H1 (cell line): ENCODE measurements at regions not wholly inside any gene's neighbourhood (a gene's known extent, or its start where the extent isn't known, plus 50 kb on each side); places are given as distances from the start of the nearest gene placed in this dataset.
"Not testable (repeated sequence)": the region's sequence is repeated elsewhere in the genome, so short reads cannot be mapped to it uniquely, and the experiment has no call there.

Source experiments
- ASH2L ChIP-seq: fragments of 200-600, 300-600 bp; sonication (generic); IDR thresholded peaks from one replicate; pipeline ENCODE4 v1.7.1; 2017; ENCODE audit warnings: low read length
- BRCA1 ChIP-seq: IDR thresholded peaks from 2 replicates; pipeline ENCODE4 v1.6.1; 2012; ENCODE audit warnings: low read depth, low read length, improper control_type of control experiment
- EP300 ChIP-seq, 2 experiments: IDR thresholded peaks; 1 replicate in 1 of 2; 2 replicates in 1 of 2; pipeline ENCODE4 v1.6.1; 2011 to 2012; ENCODE audit warnings: low read depth in 2 of 2, low read length in 2 of 2, mild to moderate bottlenecking in 2 of 2, borderline replicate concordance in 1 of 2, inconsistent platforms in 1 of 2, moderate library complexity in 1 of 2
- GABPA ChIP-seq: IDR thresholded peaks from 2 replicates; pipeline ENCODE4 v1.6.1; 2011; ENCODE audit warnings: mild to moderate bottlenecking, low read length, moderate library complexity, borderline replicate concordance; ENCODE audit not compliant: insufficient read depth
- GTF2F1 ChIP-seq: IDR thresholded peaks from 2 replicates; pipeline ENCODE4 v1.6.1; 2012; ENCODE audit warnings: low read depth, low read length, improper control_type of control experiment, borderline replicate concordance
- POLR2A ChIP-seq, 2 experiments: IDR thresholded peaks; 1 replicate in 1 of 2; 2 replicates in 1 of 2; pipeline ENCODE4 v1.6.1; 2011; ENCODE audit warnings: low read depth in 2 of 2, low read length in 2 of 2, mild to moderate bottlenecking in 2 of 2; ENCODE audit errors: control extremely low read depth in 1 of 2
- SP2 ChIP-seq: IDR thresholded peaks from 2 replicates; pipeline ENCODE4 v1.6.1; 2012; ENCODE audit warnings: mild to moderate bottlenecking, low read length, inconsistent platforms
- TCF12 ChIP-seq: IDR thresholded peaks from 2 replicates; pipeline ENCODE4 v1.6.1; 2011; ENCODE audit warnings: low read depth, mild to moderate bottlenecking, low read length
- TEAD4 ChIP-seq: IDR thresholded peaks from 2 replicates; pipeline ENCODE4 v1.6.1; 2012; ENCODE audit warnings: low read depth, low read length, inconsistent platforms, mixed read lengths
- TF ChIP-seq, protein P1 (sequence below), 3 experiments: IDR thresholded peaks; 1 replicate in 2 of 3; 2 replicates in 1 of 3; pipeline versions ENCODE4 v1.5.1 to v1.6.1; 2011; ENCODE audit warnings: low read length in 3 of 3, mild to moderate bottlenecking in 3 of 3, inconsistent platforms in 2 of 3, low read depth in 1 of 3, moderate library complexity in 1 of 3; ENCODE audit not compliant: insufficient read depth in 1 of 3; ENCODE audit errors: control extremely low read depth in 1 of 3

DNA sequence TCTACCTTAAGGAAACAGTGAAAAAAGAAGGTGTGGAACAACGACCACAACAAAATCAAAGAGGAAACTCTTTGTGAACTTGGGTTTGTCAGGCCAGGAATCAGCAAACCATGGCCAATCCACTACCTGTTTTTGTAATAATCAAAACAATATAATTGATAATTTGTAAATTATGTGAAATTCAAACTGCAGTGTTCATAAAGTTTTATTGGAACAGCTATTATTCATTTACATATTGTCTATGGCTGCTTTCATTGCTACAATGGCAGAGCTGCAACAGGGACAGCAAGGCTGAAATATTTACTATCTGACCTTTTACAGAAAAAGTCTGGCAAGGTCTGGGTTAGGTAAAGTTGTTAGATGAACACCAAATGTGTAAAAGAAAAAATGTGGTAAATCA lies 77.8 kb upstream of the PLEKHM1 start:
- TF ChIP-seq POLR2A (IDR thresholded peaks at IDR 0.05; ENCODE audit: control extremely low read depth in 1 of 2, low read depth in 2 of 2, low read length in 2 of 2); BRCA1; SP2; GTF2F1; TEAD4; ASH2L; EP300 (IDR thresholded peaks at IDR 0.05; ENCODE audit: borderline replicate concordance in 1 of 2, low read depth in 2 of 2, low read length in 2 of 2); GABPA; TCF12: not testable (repeated sequence)
- TF ChIP-seq, protein P1, sequence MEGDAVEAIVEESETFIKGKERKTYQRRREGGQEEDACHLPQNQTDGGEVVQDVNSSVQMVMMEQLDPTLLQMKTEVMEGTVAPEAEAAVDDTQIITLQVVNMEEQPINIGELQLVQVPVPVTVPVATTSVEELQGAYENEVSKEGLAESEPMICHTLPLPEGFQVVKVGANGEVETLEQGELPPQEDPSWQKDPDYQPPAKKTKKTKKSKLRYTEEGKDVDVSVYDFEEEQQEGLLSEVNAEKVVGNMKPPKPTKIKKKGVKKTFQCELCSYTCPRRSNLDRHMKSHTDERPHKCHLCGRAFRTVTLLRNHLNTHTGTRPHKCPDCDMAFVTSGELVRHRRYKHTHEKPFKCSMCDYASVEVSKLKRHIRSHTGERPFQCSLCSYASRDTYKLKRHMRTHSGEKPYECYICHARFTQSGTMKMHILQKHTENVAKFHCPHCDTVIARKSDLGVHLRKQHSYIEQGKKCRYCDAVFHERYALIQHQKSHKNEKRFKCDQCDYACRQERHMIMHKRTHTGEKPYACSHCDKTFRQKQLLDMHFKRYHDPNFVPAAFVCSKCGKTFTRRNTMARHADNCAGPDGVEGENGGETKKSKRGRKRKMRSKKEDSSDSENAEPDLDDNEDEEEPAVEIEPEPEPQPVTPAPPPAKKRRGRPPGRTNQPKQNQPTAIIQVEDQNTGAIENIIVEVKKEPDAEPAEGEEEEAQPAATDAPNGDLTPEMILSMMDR (IDR thresholded peaks at IDR 0.05; ENCODE audit: control extremely low read depth in 1 of 3, insufficient read depth in 1 of 3, low read depth in 1 of 3, low read length in 3 of 3): not testable (repeated sequence)
